B cell (primary cell): ENCODE measurements at regions not wholly inside any gene's neighbourhood (a gene's known extent, or its start where the extent isn't known, plus 50 kb on each side); places are given as distances from the start of the nearest gene placed in this dataset.

Experiments
- CTCF ChIP-seq: fragments of 200-600 bp; IDR thresholded peaks from one replicate; pipeline ENCODE4 v1.8.0; 2022; ENCODE audit warnings: antibody characterized with exemption, mild to moderate bottlenecking
- EZH2 ChIP-seq: IDR thresholded peaks from 2 replicates; pipeline ENCODE4 v1.6.1; 2012; ENCODE audit warnings: borderline replicate concordance, low read depth, mild to moderate bottlenecking, moderate library complexity, low read length; ENCODE audit not compliant: insufficient read depth, poor library complexity, severe bottlenecking

- TF ChIP-seq CTCF = no peak
- no peak for TF ChIP-seq EZH2
Measured at GRCh38 chr4:16991450-16991849, 93.0 kb upstream of the LDB2 start.
